ENCODE measurements at regions not wholly inside any gene's neighbourhood (a gene's known extent, or its start where the extent isn't known, plus 50 kb on each side); places are given as distances from the start of the nearest gene placed in this dataset.

DNA sequence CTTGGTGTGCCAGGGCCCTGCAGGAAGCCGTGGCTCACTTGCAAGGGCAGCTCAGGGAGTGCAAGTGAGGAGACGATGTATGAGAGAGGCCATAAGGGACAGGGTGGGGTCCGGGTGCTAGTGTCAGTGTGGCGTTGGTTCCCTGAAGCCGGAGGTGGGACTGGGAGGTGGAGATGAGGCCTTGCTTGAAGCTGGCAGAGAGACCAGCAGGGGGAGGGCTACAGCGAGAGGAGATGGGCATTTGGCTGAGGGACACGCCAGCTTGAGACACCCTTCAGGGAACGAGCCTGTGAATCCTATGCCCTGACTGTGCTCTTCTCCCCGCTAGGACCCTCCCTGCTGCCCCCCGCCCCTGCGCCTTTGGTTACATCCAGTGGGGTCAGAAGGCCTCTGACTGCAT, 529.1 kb downstream of the TCERG1L start:
- no peaks in the 10 kb centered on the region for H3K4me1 ChIP-seq (ENCODE audit: insufficient read depth, low read length, severe bottlenecking)
- no peak overlapping the region for H3K27ac ChIP-seq (ENCODE audit: low read depth, low read length, poor library complexity, severe bottlenecking)
- H4K20me1 ChIP-seq (ENCODE audit: insufficient read depth, low read length) = no peaks in the 10 kb centered on the region
- no peaks in the 10 kb centered on the region for H3K27me3 ChIP-seq (ENCODE audit: insufficient read depth, low read length)
- no peaks in the 10 kb centered on the region for H3F3A ChIP-seq (ENCODE audit: insufficient read depth, low read length)
- H3K4me3 ChIP-seq (ENCODE audit: low read depth, low read length, poor library complexity, severe bottlenecking) = no peak overlapping the region
- H3K79me2 ChIP-seq (ENCODE audit: insufficient read depth, low read length) = no peaks in the 10 kb centered on the region
- TF ChIP-seq EZH2 (IDR thresholded peaks at IDR 0.05; ENCODE audit: borderline replicate concordance, low read length) = no peak
- TF ChIP-seq, protein P1, sequence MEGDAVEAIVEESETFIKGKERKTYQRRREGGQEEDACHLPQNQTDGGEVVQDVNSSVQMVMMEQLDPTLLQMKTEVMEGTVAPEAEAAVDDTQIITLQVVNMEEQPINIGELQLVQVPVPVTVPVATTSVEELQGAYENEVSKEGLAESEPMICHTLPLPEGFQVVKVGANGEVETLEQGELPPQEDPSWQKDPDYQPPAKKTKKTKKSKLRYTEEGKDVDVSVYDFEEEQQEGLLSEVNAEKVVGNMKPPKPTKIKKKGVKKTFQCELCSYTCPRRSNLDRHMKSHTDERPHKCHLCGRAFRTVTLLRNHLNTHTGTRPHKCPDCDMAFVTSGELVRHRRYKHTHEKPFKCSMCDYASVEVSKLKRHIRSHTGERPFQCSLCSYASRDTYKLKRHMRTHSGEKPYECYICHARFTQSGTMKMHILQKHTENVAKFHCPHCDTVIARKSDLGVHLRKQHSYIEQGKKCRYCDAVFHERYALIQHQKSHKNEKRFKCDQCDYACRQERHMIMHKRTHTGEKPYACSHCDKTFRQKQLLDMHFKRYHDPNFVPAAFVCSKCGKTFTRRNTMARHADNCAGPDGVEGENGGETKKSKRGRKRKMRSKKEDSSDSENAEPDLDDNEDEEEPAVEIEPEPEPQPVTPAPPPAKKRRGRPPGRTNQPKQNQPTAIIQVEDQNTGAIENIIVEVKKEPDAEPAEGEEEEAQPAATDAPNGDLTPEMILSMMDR (IDR thresholded peaks at IDR 0.05; ENCODE audit: low read length) = no peak
- no peaks in the 10 kb centered on the region for H3K36me3 ChIP-seq (ENCODE audit: insufficient read depth, low read length)
- no peaks in the 10 kb centered on the region for H3K9me3 ChIP-seq (ENCODE audit: low read length)
- no peak overlapping the region for H3K4me2 ChIP-seq (ENCODE audit: low read length)
- no peak overlapping the region for H3K9ac ChIP-seq (ENCODE audit: low read length)
- H2AFZ ChIP-seq (ENCODE audit: low read length) = no peak overlapping the region
- H3K9me2 ChIP-seq (ENCODE audit: low read depth, low read length) = no peaks in the 10 kb centered on the region

DNA sequence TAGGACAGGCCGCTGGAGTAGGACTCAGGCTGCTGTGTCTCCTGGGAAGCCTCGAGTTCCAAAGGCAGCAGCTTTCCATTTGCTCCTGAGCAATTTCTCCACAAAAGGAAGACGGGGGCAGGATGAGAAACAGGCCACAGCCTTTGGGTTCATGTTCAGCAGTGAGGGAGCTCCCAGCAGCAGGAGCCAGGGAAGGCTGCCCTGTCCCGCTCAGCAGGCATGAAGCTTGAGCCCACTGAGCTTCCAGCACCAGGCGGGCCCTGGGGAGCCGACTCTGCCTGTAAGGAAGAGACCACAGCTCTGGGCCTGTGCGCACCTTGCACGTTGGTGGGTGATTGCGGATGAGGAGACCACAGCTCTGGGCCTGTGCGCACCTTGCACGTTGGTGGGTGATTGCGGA, 527.2 kb downstream of the TCERG1L start:
- no peaks in the 10 kb centered on the region for H3K36me3 ChIP-seq (ENCODE audit: insufficient read depth, low read length)
- TF ChIP-seq EZH2 (IDR thresholded peaks at IDR 0.05; ENCODE audit: borderline replicate concordance, low read length) = no peak
- TF ChIP-seq, protein P1 (IDR thresholded peaks at IDR 0.05; ENCODE audit: low read length) = no peak
- no peaks in the 10 kb centered on the region for H3K79me2 ChIP-seq (ENCODE audit: insufficient read depth, low read length)
- no peaks in the 10 kb centered on the region for H3F3A ChIP-seq (ENCODE audit: insufficient read depth, low read length)
- H4K20me1 ChIP-seq (ENCODE audit: insufficient read depth, low read length) = no peaks in the 10 kb centered on the region
- H2AFZ ChIP-seq (ENCODE audit: low read length) = no peak overlapping the region
- no peak overlapping the region for H3K4me3 ChIP-seq (ENCODE audit: low read depth, low read length, poor library complexity, severe bottlenecking)
- H3K9ac ChIP-seq (ENCODE audit: low read length) = no peak overlapping the region
- H3K9me3 ChIP-seq (ENCODE audit: low read length) = no peaks in the 10 kb centered on the region
- H3K9me2 ChIP-seq (ENCODE audit: low read depth, low read length) = no peaks in the 10 kb centered on the region
- no peaks in the 10 kb centered on the region for H3K27me3 ChIP-seq (ENCODE audit: insufficient read depth, low read length)
- no peak overlapping the region for H3K4me2 ChIP-seq (ENCODE audit: low read length)
- no peaks in the 10 kb centered on the region for H3K4me1 ChIP-seq (ENCODE audit: insufficient read depth, low read length, severe bottlenecking)
- no peak overlapping the region for H3K27ac ChIP-seq (ENCODE audit: low read depth, low read length, poor library complexity, severe bottlenecking)

DNA sequence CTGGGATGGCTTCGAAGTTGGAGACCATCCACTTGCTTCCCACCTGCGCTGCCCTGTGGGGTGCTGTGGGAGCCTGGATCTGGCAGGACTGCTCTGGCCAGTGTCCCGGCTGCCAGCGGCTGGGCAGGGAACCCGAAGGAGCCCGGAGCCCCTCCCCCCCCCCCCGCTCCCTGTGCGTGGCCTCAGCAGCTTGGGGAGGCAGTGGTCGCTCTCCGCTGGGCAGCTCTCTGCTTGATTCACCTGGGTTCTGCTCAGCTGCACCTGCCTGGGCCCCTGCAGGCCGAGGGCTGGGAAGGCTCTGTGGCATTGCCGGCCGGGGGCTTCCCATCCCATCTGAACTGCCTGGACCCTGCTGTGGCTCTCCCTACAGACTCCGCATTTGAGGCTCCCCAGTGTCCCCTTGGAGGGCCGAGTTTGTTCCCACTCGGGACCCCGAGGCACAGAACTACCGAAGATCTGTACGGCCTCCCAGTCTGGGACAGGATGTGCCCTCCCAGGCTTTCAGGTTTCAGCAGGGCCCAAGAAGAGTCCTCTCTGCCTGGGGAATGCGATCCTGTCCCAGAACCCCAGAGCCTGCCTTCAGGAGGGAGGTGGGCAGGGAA, 525.1 kb downstream of the TCERG1L start:
- Histone ChIP-seq H3K79me2 (ENCODE audit: insufficient read depth, low read length) (no peaks in the 10 kb centered on the region), H3K36me3 (ENCODE audit: insufficient read depth, low read length) (no peaks in the 10 kb centered on the region), H3K4me3 (ENCODE audit: low read depth, low read length, poor library complexity, severe bottlenecking) (no peak overlapping the region), H2AFZ (ENCODE audit: low read length) (no peak overlapping the region), H3K9me3 (ENCODE audit: low read length) (0 out of 2 replicates have a peak, but pooled peaks cover 2% of the 10 kb centered on the region), H3K27me3 (ENCODE audit: insufficient read depth, low read length) (no peaks in the 10 kb centered on the region), H3K27ac (ENCODE audit: low read depth, low read length, poor library complexity, severe bottlenecking) (no peak overlapping the region), H3K4me2 (ENCODE audit: low read length) (no peak overlapping the region), H3K9ac (ENCODE audit: low read length) (no peak overlapping the region), H3F3A (ENCODE audit: insufficient read depth, low read length) (no peaks in the 10 kb centered on the region), H3K9me2 (ENCODE audit: low read depth, low read length) (no peaks in the 10 kb centered on the region), H3K4me1 (ENCODE audit: insufficient read depth, low read length, severe bottlenecking) (no peaks in the 10 kb centered on the region), H4K20me1 (ENCODE audit: insufficient read depth, low read length) (no peaks in the 10 kb centered on the region)
- no peak for TF ChIP-seq EZH2 (IDR thresholded peaks at IDR 0.05; ENCODE audit: borderline replicate concordance, low read length)
- TF ChIP-seq, protein P1 (IDR thresholded peaks at IDR 0.05; ENCODE audit: low read length) = no peak
